RWPE1 (cell line): ENCODE measurements at regions not wholly inside any gene's neighbourhood (a gene's known extent, or its start where the extent isn't known, plus 50 kb on each side); places are given as distances from the start of the nearest gene placed in this dataset.

Source experiments
- CTCF ChIA-PET: fragments of 350-600 bp; sonication (Branson Sonifier 250); formaldehyde crosslinking; extraction: SDS; loops from one replicate; lab custom pipeline; 2021; lab: Yijun Ruan, JAX
- POLR2A ChIA-PET: fragments of 400-600 bp; formaldehyde crosslinking; extraction: SDS; loops from one replicate; lab custom pipeline; 2020; ENCODE audit warnings: antibody characterized with exemption; ENCODE audit not compliant: low non-redundant PET; lab: Yijun Ruan, JAX
- DNase-seq: peaks from one replicate; pipeline ENCODE4 v3.0.0; 2012; ENCODE audit warnings: low spot score
- H3K27ac ChIP-seq: fragments of 450-650 bp; 2 replicates; pipeline ENCODE4 v1.5.1; 2017
- TF ChIP-seq, protein P1 (sequence below): fragments of 450-650 bp; conservative IDR thresholded peaks from 2 replicates; pipeline ENCODE4 v1.5.1; 2017; ENCODE audit warnings: low read depth, mild to moderate bottlenecking

- H3K27ac ChIP-seq = no peak overlapping the region
- no peak for DNase-seq
- CTCF ChIA-PET = no interaction called here
- POLR2A ChIA-PET = no interaction called here
- TF ChIP-seq, protein P1, sequence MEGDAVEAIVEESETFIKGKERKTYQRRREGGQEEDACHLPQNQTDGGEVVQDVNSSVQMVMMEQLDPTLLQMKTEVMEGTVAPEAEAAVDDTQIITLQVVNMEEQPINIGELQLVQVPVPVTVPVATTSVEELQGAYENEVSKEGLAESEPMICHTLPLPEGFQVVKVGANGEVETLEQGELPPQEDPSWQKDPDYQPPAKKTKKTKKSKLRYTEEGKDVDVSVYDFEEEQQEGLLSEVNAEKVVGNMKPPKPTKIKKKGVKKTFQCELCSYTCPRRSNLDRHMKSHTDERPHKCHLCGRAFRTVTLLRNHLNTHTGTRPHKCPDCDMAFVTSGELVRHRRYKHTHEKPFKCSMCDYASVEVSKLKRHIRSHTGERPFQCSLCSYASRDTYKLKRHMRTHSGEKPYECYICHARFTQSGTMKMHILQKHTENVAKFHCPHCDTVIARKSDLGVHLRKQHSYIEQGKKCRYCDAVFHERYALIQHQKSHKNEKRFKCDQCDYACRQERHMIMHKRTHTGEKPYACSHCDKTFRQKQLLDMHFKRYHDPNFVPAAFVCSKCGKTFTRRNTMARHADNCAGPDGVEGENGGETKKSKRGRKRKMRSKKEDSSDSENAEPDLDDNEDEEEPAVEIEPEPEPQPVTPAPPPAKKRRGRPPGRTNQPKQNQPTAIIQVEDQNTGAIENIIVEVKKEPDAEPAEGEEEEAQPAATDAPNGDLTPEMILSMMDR = no peak
These were observed 332.2 kb downstream of the OSR1 start for GRCh38 chr2:19026261-19026660.

GRCh38 chr2:19022334-19022733 is 336.1 kb downstream of the OSR1 start:
- no peak overlapping the region for H3K27ac ChIP-seq
- ChIA-PET POLR2A (no interaction called here), CTCF (no interaction called here)
- DNase-seq = no peak
- TF ChIP-seq, protein P1 = no peak

DNA sequence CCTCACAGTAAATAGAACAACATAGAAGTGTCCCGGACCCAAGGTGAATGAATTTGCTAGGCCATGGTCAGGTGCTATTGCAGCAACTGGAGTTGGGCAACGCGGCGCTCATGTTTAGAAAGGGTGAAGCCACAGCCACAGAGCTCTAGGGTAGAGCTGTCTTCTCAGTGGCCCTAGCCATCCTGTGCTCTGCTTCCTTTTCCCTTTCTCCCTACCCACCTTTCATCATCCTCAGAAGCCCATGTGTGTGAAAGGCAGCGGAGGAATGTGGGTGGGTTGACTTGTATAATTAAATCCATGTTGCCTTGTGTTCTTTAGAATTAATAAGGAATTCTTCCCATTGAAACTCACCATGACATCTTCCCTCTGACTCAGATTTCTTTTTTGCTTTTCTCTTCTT is 336.7 kb downstream of the OSR1 start:
- ChIA-PET POLR2A (no interaction called here), CTCF (no interaction called here)
- no peak overlapping the region for H3K27ac ChIP-seq
- no peak for DNase-seq
- TF ChIP-seq, protein P1 = no peak

- ChIA-PET CTCF (no interaction called here), POLR2A (no interaction called here)
- TF ChIP-seq, protein P1 = no peak
- peak; percentile 60 for DNase-seq
- H3K27ac ChIP-seq = no peak overlapping the region
These were observed 337.3 kb downstream of the OSR1 start for GRCh38 chr2:19021100-19021476.

DNA sequence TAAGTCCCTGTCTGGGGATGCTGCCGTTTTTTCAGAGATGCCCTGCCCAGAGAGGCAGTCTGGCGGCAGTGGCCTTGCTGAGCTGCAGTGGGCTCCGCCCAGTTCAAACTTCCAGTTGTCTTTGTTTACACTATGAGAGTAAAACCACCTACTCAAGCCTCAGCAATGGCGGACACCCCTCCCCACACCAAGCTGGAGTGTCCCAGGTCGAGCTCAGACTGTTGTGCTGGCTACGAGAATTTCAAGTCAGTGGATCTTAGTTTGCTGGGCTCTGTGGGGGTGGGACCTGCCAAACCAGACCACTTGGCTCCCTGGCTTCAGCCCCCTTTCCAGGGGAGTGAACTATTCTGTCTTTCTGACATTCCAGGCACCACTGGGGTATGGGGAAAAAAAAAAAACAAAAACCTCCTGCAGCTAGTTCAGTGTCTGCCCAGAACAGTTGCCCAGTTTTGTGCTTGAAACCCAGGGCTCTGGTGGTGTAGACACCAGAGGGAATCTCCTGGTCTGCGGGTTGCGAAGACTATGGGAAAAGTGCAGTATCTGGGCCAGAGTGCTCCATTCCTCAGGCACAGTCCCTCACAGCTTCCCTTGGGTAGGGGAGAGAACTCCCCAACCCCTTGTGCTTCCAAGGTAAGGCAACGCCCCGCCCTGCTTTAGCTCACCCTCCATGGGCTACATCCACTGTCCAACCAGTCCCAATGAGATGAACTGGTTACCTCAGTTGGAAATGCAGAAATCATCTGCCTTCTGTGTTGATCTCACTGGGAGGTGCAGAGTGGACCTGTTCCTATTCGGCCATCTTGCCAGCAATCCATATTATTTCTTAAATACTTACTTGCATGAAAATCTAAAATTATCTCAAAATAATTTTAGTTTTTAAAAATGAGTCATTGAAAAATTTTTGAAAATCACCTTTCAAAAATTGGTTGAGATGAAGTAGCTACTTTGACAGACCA is 338.0 kb downstream of the OSR1 start:
- CTCF ChIA-PET = interaction anchor here (0.6 kb wide), 1 partner anchor 680 kb away, joined by 3 read pairs; no protein-coding TSS in a partner anchor
- POLR2A ChIA-PET = no interaction called here
- H3K27ac ChIP-seq = no peak overlapping the region
- TF ChIP-seq, protein P1 = no peak
- no peak for DNase-seq

- H3K27ac ChIP-seq = no peak overlapping the region
- DNase-seq = no peak
- TF ChIP-seq, protein P1 = no peak
- ChIA-PET CTCF (no interaction called here), POLR2A (no interaction called here)
These were observed 348.9 kb downstream of the OSR1 start for GRCh38 chr2:19009510-19009909.
